Posterior vena cava (tissue), 2 donors: ENCODE measurements at regions not wholly inside any gene's neighbourhood (a gene's known extent, or its start where the extent isn't known, plus 50 kb on each side); places are given as distances from the start of the nearest gene placed in this dataset.
"Not testable (repeated sequence)": the region's sequence is repeated elsewhere in the genome, so short reads cannot be mapped to it uniquely, and the experiment has no call there.

Experiments
- DNase-seq: peaks from one replicate; pipeline ENCODE4 v3.0.0-alpha.2; 2020; ENCODE audit warnings: low spot score
- intact Hi-C, 2 donors: fragments of 100-400 bp; cut with DNase I; formaldehyde crosslinking; loops; one replicate each; pipeline versions ENCODE4 v1.14.1 to v1.14.2; 2022 to 2023
- donor health status: DM: yes; HTN: yes; CAD: no.
- donor health status: DM: yes; HTN: yes; CAD: no.

DNA sequence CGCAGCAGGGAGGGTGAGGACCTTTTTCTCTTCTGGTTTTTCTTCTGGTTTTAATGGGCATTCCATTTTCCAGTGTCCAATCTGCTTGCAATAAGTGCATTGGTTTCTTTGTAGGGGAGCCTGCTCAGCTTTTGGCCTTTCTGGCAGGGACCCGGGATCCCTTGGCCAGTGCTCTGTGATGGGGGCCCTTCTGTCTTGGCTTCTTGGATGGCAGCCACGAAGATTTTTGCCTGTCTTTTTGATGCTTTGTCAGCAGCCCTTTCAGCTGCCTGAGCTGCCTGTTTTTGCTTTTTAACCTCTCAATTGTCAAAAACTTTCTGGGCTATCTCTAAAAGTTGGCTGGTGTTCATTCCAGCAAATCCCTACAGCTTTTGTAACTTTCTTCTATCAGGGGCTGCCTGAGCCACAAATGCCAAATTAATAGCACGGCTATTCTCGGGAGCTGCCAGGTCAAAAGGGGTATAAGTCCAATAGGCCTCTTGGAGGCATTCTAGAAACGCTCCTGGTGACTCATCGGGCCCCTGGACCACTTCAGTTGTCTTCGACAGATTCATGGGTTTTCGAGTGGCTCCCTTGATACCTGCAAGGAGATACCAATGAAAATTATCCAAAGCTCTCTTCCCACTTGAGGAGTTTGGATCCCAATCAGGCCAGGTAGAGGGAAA is 179.9 kb upstream of the MBL2 start:
- peak; percentile 51 for DNase-seq
- intact Hi-C loops: no loop called here

DNA sequence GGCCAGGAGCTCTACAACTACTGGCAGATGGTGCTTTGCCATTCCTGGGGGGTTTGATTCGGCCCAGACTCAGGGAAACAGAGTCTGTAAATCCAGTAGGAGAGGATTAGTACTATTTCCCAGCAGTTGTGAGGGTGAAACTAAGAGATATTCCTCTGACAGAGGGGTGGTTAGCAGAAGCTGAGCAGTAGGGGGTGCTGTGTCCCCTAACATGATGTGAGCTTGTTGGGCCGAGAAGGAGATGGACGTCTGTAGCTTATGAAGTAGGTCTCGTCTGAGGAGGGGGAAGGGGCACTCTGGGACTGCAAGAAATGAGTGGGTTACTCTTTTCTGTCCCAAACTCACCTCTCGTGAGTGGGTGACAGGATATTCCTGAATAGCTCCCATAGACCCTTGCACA is 179.2 kb upstream of the MBL2 start:
- intact Hi-C loops: no loop called here
- peak; percentile 71 for DNase-seq

DNA sequence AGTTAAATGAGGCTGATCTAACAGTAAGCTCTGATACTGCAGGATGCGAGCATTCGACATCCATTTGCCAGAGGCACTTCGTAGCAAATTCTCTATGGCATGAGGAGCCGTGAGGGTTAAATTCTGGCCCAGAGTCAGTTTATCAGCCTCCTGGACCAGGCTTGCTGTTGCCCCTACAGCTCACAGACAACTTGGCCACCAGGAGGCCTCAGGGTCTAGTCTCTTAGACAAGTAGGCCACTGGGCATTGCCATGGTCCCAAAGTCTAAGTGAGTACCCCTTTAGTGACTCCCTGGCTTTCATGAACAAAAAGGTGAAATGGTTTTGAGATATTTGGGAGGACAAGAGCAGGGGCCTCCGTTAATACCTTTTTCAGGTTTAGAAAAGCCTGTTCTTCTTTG is 178.0 kb upstream of the MBL2 start:
- peak; percentile 36 for DNase-seq
- intact Hi-C loops: no loop called here

DNA sequence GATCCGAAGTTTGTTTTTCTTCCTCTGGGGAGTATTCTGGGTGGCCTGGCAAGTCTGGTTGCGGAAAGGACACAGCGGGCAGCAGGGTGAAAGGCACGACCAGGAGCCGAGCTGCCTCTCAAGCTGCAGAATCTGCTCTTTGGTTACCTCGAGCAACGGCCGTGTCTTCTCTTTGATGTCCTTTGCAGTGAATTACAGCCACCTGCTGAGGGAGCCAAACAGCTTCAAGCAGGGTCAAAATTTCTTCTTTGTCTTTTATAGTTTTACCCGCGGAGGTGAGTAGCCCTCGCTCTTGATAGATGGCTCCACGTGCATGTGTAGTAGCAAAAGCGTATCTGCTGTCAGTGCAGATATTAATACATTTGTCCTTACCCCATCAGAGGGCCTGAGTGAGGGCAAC is 177.3 kb upstream of the MBL2 start:
- no peak for DNase-seq
- intact Hi-C loops: no loop called here

DNA sequence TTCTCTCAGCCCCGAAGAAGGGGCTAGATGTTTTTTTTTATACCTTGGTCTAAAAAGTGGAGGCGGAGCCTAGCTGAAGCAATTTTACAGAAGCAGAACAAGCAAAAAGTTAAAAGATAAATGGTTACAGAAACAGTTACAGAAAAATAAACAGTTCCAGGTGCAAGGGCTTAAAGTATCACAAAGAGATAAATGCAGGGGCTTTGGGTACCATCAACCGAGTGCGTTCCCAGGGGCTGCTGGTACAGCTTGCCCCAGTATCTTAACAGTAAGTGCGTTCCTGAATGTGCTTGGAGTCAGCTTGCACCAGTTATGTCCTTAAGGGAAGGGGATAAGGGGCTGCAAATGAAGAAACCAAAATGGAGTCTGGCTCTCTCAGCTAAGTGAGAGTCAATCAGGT is 173.9 kb upstream of the MBL2 start:
- DNase-seq: no peak
- intact Hi-C loops: no loop called here

DNA sequence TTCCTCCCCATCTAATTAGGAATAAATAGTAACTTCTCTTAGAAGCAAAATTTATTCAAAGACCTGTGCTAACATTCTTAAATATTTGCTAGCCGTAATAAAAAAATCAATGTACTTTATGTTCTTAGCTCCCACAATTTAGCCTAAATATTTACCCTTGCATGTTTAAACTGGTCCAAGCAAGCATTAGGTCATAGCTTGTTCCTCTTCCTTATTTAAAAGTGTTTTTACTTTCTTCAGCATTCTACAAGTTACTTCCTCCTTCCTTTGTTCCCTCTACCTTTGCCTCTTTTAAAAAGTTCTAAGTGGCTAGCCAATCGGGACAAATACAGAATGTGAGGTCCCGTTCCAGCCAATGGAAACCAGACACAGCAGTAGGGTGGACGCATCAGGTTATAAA is 172.9 kb upstream of the MBL2 start:
- DNase-seq, intact Hi-C loops: not testable (repeated sequence)

DNA sequence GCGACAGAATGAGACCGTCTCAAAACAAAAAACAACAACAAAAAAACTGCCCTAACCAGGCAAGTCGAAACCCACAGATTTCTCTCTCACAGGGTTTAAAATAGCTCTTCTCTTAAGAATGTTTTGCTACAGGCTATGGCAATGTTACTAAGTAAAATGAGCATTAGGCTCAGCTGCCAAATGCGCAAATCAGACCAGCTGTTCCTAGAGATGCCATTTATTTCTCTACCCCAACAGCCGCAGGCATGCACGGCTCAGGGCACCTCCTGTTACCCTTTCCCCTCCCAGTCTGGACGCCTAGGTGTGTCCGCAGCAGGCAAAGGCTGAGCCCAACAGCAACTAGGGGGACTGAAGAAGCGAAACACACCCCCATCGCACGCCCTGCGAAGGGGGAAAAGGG is 168.3 kb upstream of the MBL2 start:
- DNase-seq: peak; percentile 43
- intact Hi-C loops: no loop called here

DNA sequence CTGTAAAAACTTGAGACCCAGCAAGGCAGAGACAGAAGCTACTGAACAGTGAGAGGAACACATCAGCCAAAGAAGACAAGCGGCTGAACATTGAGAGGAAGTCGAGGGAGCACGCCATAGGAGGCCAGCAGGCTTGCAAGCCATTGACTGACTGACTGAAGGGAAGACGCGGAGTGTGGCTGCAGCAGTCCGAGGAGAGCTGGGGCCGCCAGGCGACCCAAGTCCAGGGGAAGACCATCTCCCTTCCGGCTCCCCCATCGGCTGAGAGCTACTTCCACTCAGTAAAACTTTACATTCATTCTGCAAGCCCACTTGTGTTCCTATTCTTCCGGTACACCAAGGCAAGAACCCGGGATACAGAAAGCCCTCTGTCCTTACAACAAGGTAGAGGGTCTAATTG is 167.3 kb upstream of the MBL2 start:
- intact Hi-C loops: no loop called here
- DNase-seq: no peak

DNA sequence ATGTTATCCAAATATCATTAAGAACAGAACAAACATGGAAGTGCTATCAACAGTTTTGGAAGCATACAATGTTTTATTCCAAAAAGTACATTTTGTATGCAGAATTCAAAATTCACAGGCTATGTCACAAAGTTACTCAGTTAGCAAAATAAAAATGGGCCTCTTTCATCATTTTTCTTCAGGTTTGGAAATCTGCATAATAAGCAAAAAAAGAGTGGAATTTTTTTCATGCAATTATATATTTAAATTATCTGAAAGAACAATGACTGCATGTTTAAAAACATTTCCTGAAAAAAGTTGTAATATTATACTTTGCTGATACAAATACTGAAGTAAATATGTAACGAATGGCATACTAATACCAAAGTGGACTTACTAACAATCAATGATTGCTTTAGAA is 161.2 kb upstream of the MBL2 start:
- intact Hi-C loops: no loop called here
- no peak for DNase-seq

DNA sequence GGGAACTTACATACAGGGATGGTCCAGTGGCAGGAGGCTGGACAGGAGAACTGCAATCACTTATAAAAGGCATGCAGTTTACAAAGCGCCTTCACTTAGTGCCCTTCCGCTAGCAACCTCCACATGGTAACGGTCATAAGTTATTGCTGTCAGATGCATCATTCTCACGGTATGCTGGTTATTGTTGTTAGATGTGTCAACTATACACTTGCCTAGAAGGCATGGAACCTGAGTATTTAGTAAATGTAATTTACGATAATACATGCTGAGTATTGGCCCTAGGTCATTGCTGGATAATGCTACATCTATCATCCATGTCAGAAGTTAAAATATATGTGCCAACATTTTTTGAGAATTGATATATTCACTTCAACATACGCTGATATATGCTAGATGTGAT is 155.1 kb upstream of the MBL2 start:
- DNase-seq: no peak
- intact Hi-C loops: no loop called here

DNA sequence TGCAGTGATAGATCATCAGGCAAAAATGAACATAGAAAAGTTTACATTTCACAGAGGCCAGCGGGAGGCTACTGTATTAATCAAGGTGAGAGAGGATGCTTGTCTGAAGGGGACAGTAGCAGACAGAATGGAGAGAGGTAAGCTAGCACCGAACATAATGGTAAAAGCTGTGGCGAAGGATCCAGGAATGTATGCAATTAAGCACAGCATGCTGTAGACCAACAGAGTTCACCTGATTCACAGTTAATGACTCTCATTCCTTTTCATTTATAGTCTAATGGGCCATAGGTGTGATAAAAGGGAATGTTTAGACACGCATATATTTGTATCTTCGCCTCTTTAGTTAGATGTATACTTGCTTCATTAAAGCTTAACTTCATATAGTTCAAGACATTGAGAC is 150.9 kb upstream of the MBL2 start:
- intact Hi-C loops: no loop called here

DNA sequence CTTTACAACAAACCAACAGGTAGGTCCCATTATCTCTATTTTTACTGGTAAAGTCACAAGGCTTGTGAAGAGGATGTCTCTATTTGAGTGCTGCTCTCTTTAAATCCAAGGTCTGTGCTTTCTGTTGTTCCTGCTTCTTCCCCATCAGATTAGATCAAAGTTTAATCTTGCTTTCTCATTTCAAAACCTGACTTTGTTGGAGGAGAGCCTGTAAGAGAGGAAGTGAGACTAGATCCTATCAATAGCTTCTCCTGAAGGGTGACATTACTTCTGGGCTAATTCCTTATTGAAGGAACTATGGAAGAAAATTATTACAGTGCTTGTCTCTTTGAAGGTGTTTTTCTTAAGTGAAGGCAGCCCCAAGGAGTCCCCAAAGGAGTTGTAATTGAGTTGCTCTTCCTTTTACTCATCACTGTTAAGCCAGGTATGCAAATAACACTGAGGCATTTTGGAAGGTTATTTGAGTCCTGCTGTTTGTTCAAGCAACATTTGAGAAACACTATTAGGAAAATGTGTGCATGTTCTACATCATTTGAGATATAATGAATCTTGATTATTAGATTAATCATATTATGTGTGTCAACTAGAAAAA is 146.2 kb upstream of the MBL2 start:
- DNase-seq: no peak
- intact Hi-C loops: no loop called here

More for the DNA sequence above, 150.9 kb upstream of the MBL2 start:
- DNase-seq: no peak

DNA sequence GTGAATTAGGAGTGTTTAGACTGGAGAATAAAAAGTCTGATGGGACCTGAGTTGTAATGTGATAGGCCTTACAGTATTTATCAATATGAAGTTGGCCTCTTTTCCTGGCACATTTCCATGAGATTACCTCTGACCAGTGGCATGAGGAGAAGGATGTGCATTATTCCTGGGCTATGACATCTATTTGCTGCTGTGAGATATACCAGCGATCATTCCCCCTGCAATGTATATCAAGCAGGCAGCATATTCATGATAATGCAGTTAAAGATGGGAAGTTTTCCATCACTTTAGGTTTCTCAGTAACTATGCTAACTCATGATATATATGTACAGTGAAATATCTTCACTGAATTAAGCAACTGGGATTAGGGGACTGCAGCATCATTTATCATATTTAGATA is 142.8 kb upstream of the MBL2 start:
- DNase-seq: no peak
- intact Hi-C loops: no loop called here

DNA sequence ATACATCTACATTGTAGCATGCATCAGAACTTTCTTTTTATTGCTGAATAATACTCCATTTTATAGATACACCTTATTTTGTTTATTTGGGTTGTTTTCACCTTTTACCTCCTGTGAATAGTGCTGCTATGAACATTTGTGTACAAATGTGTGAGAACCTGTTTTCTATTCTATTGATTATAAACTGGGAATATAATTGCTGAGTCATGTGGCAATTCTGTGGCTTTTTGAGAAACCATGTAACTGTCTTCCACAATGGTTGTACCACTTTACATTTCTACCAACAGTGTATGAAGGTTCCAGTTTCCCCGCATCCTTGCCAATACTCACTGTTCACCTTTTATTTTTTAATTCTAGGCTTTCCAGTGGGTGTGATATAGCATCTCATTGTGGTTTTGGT is 138.6 kb upstream of the MBL2 start:
- intact Hi-C loops: no loop called here

DNA sequence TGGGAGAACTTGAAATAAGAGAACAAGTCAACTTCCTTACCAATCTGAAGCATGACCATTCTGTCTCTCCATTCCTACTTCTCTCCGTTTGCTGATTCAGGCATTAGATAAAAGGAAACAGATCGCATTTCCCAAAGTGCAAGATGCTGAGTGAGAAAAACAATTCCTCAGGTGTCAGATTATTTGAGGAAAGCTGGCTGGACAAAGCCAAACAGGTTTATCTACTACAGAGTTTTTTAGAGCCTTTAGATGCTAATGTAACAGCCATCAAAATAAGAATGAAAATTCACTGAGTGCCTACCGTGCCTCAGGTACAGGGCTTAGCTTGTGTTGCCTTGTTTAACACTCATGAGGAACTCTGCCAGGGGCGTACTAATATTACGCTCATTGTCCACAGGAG is 135.9 kb upstream of the MBL2 start:
- intact Hi-C loops: no loop called here
- no peak for DNase-seq

More for the DNA sequence above, 138.6 kb upstream of the MBL2 start:
- DNase-seq: no peak

DNA sequence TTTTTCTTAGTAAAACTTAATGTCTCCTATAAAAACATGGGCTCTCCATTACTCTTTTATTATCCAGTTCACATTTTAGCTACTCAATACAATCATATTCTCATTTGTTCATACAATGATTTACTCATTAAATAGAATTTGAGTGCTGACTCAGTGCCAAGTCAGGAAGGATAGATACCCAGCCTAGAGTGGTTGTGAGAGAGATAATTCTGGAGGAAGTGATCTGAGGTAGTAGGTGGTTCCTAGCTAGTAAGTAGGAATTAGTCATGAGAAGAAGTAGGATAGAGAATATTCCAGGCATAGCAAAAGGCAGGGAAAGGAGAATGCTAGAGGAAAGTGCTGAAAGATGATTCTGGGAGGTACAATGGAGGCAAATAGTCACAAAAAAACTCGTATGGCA is 133.5 kb upstream of the MBL2 start:
- no peak for DNase-seq
- intact Hi-C loops: no loop called here

DNA sequence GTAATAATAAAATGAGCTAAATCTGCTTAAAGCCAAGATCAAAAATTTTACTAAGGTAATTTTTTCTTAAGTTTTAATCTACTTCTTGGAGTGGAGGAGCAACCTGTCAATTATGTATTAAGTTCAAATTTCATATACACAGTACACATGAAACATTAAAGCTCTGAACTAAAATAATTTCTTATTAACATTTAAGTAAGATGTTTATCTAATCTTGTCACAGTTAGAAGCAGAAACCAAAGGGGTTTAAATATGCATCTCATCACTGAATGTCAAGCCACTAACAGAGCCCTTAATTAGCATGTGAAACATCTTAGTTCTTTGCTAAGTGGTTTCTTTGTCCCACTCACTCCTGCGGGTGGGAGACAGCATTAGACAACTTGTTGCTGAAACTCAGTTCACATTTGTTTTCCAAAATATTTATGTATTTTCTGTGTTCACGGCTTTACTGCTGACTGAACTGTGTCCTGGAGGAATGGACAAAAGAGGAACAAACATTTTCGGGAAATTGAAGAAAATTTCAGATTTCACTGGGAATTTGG is 130.9 kb upstream of the MBL2 start:
- intact Hi-C loops: no loop called here
- DNase-seq: no peak

DNA sequence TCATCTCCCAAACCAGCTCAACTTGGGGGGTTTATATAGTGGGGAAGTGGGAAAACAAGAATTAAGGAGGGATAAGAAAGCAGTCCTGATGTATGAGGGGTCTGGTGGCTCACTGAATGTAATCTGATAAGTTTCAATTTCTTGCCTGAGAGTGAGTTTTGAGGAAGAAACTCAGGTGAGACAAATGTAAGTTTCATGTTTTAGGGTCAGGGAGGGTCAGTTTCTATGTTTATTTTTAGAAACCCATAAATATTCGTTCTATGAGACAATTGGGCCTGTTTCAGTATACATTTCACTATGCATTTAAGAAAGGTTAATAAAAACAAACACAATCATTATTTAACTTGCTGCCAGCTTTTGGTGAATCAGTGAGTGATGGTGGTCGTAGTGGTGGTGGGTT is 128.0 kb upstream of the MBL2 start:
- intact Hi-C loops: no loop called here
- no peak for DNase-seq

DNA sequence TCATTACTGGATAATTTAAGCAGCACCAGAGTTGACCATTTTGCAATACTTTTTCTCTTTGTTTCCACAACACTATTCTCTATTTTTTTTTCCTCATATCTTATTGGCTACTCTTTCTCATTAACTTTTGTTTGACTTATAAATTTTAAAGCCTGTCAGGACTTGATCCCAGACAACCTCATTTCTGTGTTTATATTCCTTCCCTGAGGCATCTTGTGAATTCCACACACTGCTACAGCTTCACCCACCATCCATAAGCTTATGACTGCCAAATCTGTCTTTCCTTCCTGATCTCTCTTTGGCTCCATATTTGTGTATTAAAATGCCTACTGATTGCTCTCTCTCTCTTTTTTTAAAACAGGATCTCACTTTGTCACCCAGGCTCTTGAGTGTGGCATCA is 124.6 kb upstream of the MBL2 start:
- no peak for DNase-seq
- intact Hi-C loops: no loop called here

DNA sequence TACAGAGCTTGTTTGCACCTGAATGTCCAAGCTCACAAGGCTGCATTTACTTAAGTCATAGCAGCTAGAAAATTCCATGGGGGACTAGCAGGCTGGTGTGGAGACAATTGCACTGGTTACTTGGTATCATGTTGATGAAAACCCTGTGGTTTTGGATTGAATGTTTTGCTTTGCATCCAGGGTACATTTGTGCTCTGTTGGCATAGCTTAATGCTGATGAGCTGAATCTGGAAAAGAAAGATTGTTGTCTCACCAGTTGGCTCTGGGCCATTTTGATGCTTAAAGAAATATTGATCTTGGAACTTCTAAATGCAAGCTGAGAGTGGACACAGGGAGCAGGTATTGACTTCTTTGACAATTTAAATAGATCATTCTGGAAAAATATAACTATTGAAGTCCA is 122.5 kb upstream of the MBL2 start:
- intact Hi-C loops: no loop called here
- no peak for DNase-seq

DNA sequence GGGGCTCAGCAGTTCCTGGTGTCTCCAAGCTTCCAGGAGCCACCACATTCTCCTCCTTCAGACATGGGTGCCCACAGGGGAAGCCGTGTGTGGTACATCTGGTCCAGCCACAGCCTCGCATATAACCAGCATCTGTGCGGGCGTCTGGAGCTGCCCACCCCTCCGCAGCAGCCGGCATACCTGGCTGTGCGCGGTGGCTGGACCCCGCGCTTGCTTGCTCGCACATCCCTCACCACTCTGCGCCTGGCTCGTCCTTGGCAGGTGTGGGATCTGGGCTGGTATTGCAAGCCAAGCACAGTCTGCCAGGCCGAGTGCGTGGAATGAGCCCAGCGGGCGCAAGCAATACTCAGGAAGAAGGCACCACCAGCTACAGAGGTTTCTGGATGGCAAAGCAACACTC is 117.7 kb upstream of the MBL2 start:
- DNase-seq: peak; percentile 48
- intact Hi-C loops: no loop called here
